ENCODE measurements at regions not wholly inside any gene's neighbourhood (a gene's known extent, or its start where the extent isn't known, plus 50 kb on each side); places are given as distances from the start of the nearest gene placed in this dataset.

- no peaks in the 10 kb centered on the region for H3K9me1 ChIP-seq (ENCODE audit: control insufficient read depth, insufficient read depth, low read length)
- H3K4me1 ChIP-seq (replicated peaks in 1 of 2; ENCODE audit: control insufficient read depth in 2 of 2, insufficient read depth in 2 of 2, low read length in 2 of 2), result no peaks in the 10 kb centered on the region
- no peak overlapping the region for H3K4me3 ChIP-seq
- in situ Hi-C loops (cut with MboI) (no loop called here), intact Hi-C loops (cut with micrococcal nuclease) (no loop called here)
- ATAC-seq (no peak), FAIRE-seq (no peak), DNase-seq (ENCODE audit: extremely low read depth in 1 of 4, low spot score in 3 of 4) (no peak)
- POLR2A ChIA-PET, result no interaction called here
- no peak overlapping the region for H3K4me2 ChIP-seq (ENCODE audit: insufficient read depth, low read length)
- no peaks in the 10 kb centered on the region for H3K36me3 ChIP-seq (ENCODE audit: control insufficient read depth, insufficient read depth, low read length)
- H3K9me3 ChIP-seq (replicated peaks; ENCODE audit: control insufficient read depth, insufficient read depth, low read depth, low read length), result no peaks in the 10 kb centered on the region
- no peaks in the 10 kb centered on the region for H4K20me1 ChIP-seq (replicated peaks; ENCODE audit: control insufficient read depth, insufficient read depth, low read length)
- H3K27ac ChIP-seq (ENCODE audit: extremely low read depth, low read depth, low read length), result no peak overlapping the region
- no TSS peak for BruUV-seq (replicated peaks)
- CTCF ChIA-PET (ENCODE audit: low intra/inter-chr PET ratio), result no interaction called here
- no peak overlapping the region for H2AFZ ChIP-seq (ENCODE audit: low read depth, low read length)
- 0% methylated on average over 2 of the region's 2 CpGs for WGBS (ENCODE audit: insufficient coverage, low coverage, missing lambda C conversion rate)
- no peaks in the 10 kb centered on the region for H3K79me2 ChIP-seq (ENCODE audit: control insufficient read depth, insufficient read depth, low read length)
- H3K9ac ChIP-seq (ENCODE audit: insufficient read depth in 1 of 2, low read depth in 2 of 2, low read length in 2 of 2), result no peak overlapping the region
- no peak for TF ChIP-seq CLOCK (CRISPR knock-in tag; IDR thresholded peaks at IDR 0.05; ENCODE audit: borderline replicate concordance)
- no peak for TF ChIP-seq ZBTB8A (IDR thresholded peaks at IDR 0.05; ENCODE audit: partially characterized antibody)
- TF ChIP-seq MLLT1 (IDR thresholded peaks at IDR 0.05), result no peak
- TF ChIP-seq FOXA3 (CRISPR knock-in tag; conservative IDR thresholded peaks at IDR 0.05 in 1 of 2, IDR thresholded peaks at IDR 0.05 in 1 of 2), result no peak
- no peak for TF ChIP-seq MBD2 (IDR thresholded peaks at IDR 0.05; ENCODE audit: borderline replicate concordance, low read depth)
- TF ChIP-seq PTTG1 (tag; IDR thresholded peaks at IDR 0.05; ENCODE audit: low read depth), result no peak
- no peak for TF ChIP-seq ETS1 (conservative IDR thresholded peaks at IDR 0.05; ENCODE audit: control insufficient read depth, low read depth, low read length)
- no peak for TF ChIP-seq TEAD2 (tag; IDR thresholded peaks at IDR 0.05)
- TF ChIP-seq ZNF707 (CRISPR knock-in tag; conservative IDR thresholded peaks at IDR 0.05), result no peak
- no peak for TF ChIP-seq ZNF12 (CRISPR knock-in tag; IDR thresholded peaks at IDR 0.05)
- TF ChIP-seq POLR2AphosphoS5 (IDR thresholded peaks at IDR 0.05; ENCODE audit: control insufficient read depth, insufficient read depth, low read depth, low read length), result no peak
- H3K27me3 ChIP-seq (ENCODE audit: control insufficient read depth in 2 of 2, insufficient read depth in 2 of 2, low read length in 2 of 2), result no peaks in the 10 kb centered on the region
Observed at GRCh38 chr20:26169506-26169905, 472.9 kb upstream of the ZNF337 start.
